ENCODE measurements at regions not wholly inside any gene's neighbourhood (a gene's known extent, or its start where the extent isn't known, plus 50 kb on each side); places are given as distances from the start of the nearest gene placed in this dataset.

DNA sequence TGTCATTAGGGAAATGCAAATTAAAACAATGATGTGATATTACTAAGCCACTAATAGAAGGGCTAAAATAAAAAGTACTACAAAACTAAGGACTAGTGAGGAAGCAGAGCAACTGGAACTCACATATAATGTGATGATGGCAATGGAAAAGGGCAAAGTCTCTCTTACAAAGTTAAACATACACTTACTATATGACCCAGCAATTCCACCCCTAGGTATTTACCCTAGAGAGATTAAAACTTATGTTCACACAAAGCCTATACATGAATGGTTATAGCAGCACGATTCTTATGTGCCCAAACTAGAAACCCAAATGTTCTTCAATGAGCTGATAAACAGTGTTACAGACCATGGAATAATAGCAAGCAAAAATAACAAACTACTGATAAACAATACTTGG, 643.7 kb downstream of the TLE1 start:
- no peak for TF ChIP-seq POLR2A (IDR thresholded peaks at IDR 0.05)
- TF ChIP-seq, protein P1, sequence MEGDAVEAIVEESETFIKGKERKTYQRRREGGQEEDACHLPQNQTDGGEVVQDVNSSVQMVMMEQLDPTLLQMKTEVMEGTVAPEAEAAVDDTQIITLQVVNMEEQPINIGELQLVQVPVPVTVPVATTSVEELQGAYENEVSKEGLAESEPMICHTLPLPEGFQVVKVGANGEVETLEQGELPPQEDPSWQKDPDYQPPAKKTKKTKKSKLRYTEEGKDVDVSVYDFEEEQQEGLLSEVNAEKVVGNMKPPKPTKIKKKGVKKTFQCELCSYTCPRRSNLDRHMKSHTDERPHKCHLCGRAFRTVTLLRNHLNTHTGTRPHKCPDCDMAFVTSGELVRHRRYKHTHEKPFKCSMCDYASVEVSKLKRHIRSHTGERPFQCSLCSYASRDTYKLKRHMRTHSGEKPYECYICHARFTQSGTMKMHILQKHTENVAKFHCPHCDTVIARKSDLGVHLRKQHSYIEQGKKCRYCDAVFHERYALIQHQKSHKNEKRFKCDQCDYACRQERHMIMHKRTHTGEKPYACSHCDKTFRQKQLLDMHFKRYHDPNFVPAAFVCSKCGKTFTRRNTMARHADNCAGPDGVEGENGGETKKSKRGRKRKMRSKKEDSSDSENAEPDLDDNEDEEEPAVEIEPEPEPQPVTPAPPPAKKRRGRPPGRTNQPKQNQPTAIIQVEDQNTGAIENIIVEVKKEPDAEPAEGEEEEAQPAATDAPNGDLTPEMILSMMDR (IDR thresholded peaks at IDR 0.05), result no peak
